Sigmoid colon (tissue), 6 donors: ENCODE measurements at regions not wholly inside any gene's neighbourhood (a gene's known extent, or its start where the extent isn't known, plus 50 kb on each side); places are given as distances from the start of the nearest gene placed in this dataset.

Experiments used
- DNase-seq: peaks from one replicate; pipeline ENCODE4 v3.0.0-alpha.2; 2019
- H3K27ac ChIP-seq, 4 donors: fragments of 200-600 bp; sonication (generic); one replicate each; pipeline ENCODE4 v1.5.1; 2016 to 2019; ENCODE audit warnings: mild to moderate bottlenecking in 1 of 4
- H3K27me3 ChIP-seq, 3 donors: fragments of 200-600 bp; sonication (generic); one replicate each; pipeline ENCODE4 v1.5.1; 2019; ENCODE audit warnings: mild to moderate bottlenecking in 1 of 3
- H3K36me3 ChIP-seq, 4 donors: fragments of 200-600 bp; sonication (generic); one replicate each; pipeline ENCODE4 v1.5.1; 2016 to 2019
- H3K4me1 ChIP-seq, 4 donors: fragments of 200-600 bp; sonication (generic); one replicate each; pipeline ENCODE4 v1.5.1; 2017 to 2019
- H3K4me3 ChIP-seq, 4 donors: fragments of 200-600 bp; sonication (generic); one replicate each; pipeline ENCODE4 v1.5.1; 2017 to 2019; ENCODE audit warnings: mild to moderate bottlenecking in 2 of 4, moderate library complexity in 1 of 4
- H3K9me3 ChIP-seq, 4 donors: fragments of 200-600 bp in 3 of 4; sonication (generic) in 3 of 4; one replicate each; pipeline versions ENCODE4 v1.5.1 to v1.6.1; 2013 to 2019
- EP300 ChIP-seq, 4 donors: sonication (generic); formaldehyde crosslinking; IDR thresholded peaks; one replicate each; pipeline ENCODE4 v1.6.1; 2017; ENCODE audit warnings: antibody characterized with exemption in 4 of 4
- POLR2A ChIP-seq, 2 donors: fragments of 450-650 bp; IDR thresholded peaks; one replicate each; pipeline ENCODE4 v1.6.1; 2016; ENCODE audit warnings: antibody characterized with exemption in 2 of 2, mild to moderate bottlenecking in 2 of 2, moderate library complexity in 2 of 2
- POLR2AphosphoS5 ChIP-seq, 4 donors: sonication (generic); formaldehyde crosslinking; IDR thresholded peaks; one replicate each; pipeline ENCODE4 v1.6.1; 2017; ENCODE audit warnings: antibody characterized with exemption in 4 of 4
- WGBS, 2 donors: extraction: QIAGEN DNeasy Blood & Tissue Kit; methylation state at CpG; one replicate each; pipeline ENCODE4 v1.1.7; 2013; 5-methylcytosine and 5-hydroxymethylcytosine counted together
- intact Hi-C: fragments of 100-400 bp; cut with DNase I; formaldehyde crosslinking; loops from one replicate; pipeline ENCODE4 v1.15.1; 2023
- TF ChIP-seq, protein P1 (sequence below), 4 experiments: fragments of 450-650 bp in 3 of 4; fragments of 200-600 bp in 1 of 4; IDR thresholded peaks; one replicate each; pipeline ENCODE4 v1.5.1; 2016 to 2019; ENCODE audit warnings: antibody characterized with exemption in 4 of 4, mild to moderate bottlenecking in 3 of 4, moderate library complexity in 2 of 4
- donor health status: healthy with polysubstance abuse.
- donor health status: healthy.

GRCh38 chr3:130823996-130824395 lies 69.9 kb upstream of the ATP2C1 start:
- intact Hi-C loops: no loop called here
- TF ChIP-seq POLR2AphosphoS5 (IDR thresholded peaks at IDR 0.05): no peak
- TF ChIP-seq, protein P1, sequence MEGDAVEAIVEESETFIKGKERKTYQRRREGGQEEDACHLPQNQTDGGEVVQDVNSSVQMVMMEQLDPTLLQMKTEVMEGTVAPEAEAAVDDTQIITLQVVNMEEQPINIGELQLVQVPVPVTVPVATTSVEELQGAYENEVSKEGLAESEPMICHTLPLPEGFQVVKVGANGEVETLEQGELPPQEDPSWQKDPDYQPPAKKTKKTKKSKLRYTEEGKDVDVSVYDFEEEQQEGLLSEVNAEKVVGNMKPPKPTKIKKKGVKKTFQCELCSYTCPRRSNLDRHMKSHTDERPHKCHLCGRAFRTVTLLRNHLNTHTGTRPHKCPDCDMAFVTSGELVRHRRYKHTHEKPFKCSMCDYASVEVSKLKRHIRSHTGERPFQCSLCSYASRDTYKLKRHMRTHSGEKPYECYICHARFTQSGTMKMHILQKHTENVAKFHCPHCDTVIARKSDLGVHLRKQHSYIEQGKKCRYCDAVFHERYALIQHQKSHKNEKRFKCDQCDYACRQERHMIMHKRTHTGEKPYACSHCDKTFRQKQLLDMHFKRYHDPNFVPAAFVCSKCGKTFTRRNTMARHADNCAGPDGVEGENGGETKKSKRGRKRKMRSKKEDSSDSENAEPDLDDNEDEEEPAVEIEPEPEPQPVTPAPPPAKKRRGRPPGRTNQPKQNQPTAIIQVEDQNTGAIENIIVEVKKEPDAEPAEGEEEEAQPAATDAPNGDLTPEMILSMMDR (IDR thresholded peaks at IDR 0.05): no peak
- TF ChIP-seq EP300 (IDR thresholded peaks at IDR 0.05): no peak
- no peak for TF ChIP-seq POLR2A (IDR thresholded peaks at IDR 0.05)
- no peaks in the 10 kb centered on the region for H3K4me1 ChIP-seq
- no peak for DNase-seq
- no peaks in the 10 kb centered on the region for H3K9me3 ChIP-seq
- 67 to 71% methylated on average over 1 of the region's 1 CpG for WGBS, 2 donors
- H3K27ac ChIP-seq: no peak overlapping the region
- H3K27me3 ChIP-seq: no peaks in the 10 kb centered on the region
- no peaks in the 10 kb centered on the region for H3K36me3 ChIP-seq
- no peak overlapping the region for H3K4me3 ChIP-seq

GRCh38 chr3:130825762-130826299 lies 68.1 kb upstream of the ATP2C1 start:
- no peaks in the 10 kb centered on the region for H3K4me1 ChIP-seq
- TF ChIP-seq EP300 (IDR thresholded peaks at IDR 0.05) (no peak), POLR2AphosphoS5 (IDR thresholded peaks at IDR 0.05) (no peak), POLR2A (IDR thresholded peaks at IDR 0.05) (no peak)
- TF ChIP-seq, protein P1 (IDR thresholded peaks at IDR 0.05): no peak
- H3K4me3 ChIP-seq: no peak overlapping the region
- no peaks in the 10 kb centered on the region for H3K9me3 ChIP-seq
- no peak for DNase-seq
- WGBS, 2 donors: 56 to 79% methylated on average over 2 of the region's 2 CpGs
- H3K27ac ChIP-seq: no peak overlapping the region
- no peaks in the 10 kb centered on the region for H3K27me3 ChIP-seq
- H3K36me3 ChIP-seq: no peaks in the 10 kb centered on the region
- intact Hi-C loops: no loop called here

GRCh38 chr3:130826516-130827182 lies 67.2 kb upstream of the ATP2C1 start:
- H3K27me3 ChIP-seq: no peaks in the 10 kb centered on the region
- H3K4me1 ChIP-seq: no peaks in the 10 kb centered on the region
- no peak overlapping the region for H3K4me3 ChIP-seq
- DNase-seq: no peak
- intact Hi-C loops: no loop called here
- 71 to 83% methylated on average over 4 of the region's 4 CpGs for WGBS, 2 donors
- no peak overlapping the region for H3K27ac ChIP-seq
- no peaks in the 10 kb centered on the region for H3K9me3 ChIP-seq
- TF ChIP-seq POLR2AphosphoS5 (IDR thresholded peaks at IDR 0.05): no peak
- TF ChIP-seq POLR2A (IDR thresholded peaks at IDR 0.05): no peak
- no peak for TF ChIP-seq EP300 (IDR thresholded peaks at IDR 0.05)
- TF ChIP-seq, protein P1 (IDR thresholded peaks at IDR 0.05): no peak
- H3K36me3 ChIP-seq: no peaks in the 10 kb centered on the region

DNA sequence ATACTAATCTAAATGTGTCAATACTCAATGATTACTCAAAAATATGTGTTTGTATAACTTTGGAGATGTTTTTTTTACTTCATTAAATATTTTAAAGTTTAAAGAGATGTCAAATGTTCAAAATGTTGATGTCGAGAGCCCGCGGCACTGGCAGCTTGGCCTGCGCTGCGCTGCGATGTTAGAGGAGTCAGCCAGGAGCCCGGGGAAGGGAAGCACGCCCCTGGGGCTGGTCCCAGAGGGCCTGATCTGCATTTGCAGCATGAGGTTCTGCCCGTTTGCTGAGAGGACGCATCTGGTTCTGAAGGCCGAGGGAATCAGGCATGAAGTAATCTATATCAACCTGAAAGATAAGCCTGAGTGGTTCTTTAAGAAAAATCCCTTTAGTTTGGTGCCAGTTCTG lies 66.4 kb upstream of the ATP2C1 start:
- no peak overlapping the region for H3K27ac ChIP-seq
- TF ChIP-seq EP300 (IDR thresholded peaks at IDR 0.05) (no peak), POLR2AphosphoS5 (IDR thresholded peaks at IDR 0.05) (no peak), POLR2A (IDR thresholded peaks at IDR 0.05) (no peak)
- TF ChIP-seq, protein P1 (IDR thresholded peaks at IDR 0.05): no peak
- intact Hi-C loops: no loop called here
- WGBS, 2 donors: 93 to 95% methylated on average over 11 of the region's 11 CpGs
- H3K4me1 ChIP-seq: peaks cover 0 to 4% (median 0%) of the 10 kb centered on the region in 4 donors
- H3K27me3 ChIP-seq: no peaks in the 10 kb centered on the region
- no peaks in the 10 kb centered on the region for H3K36me3 ChIP-seq
- no peaks in the 10 kb centered on the region for H3K9me3 ChIP-seq
- DNase-seq: no peak
- no peak overlapping the region for H3K4me3 ChIP-seq
